ENCODE measurements at regions not wholly inside any gene's neighbourhood (a gene's known extent, or its start where the extent isn't known, plus 50 kb on each side); places are given as distances from the start of the nearest gene placed in this dataset.

DNA sequence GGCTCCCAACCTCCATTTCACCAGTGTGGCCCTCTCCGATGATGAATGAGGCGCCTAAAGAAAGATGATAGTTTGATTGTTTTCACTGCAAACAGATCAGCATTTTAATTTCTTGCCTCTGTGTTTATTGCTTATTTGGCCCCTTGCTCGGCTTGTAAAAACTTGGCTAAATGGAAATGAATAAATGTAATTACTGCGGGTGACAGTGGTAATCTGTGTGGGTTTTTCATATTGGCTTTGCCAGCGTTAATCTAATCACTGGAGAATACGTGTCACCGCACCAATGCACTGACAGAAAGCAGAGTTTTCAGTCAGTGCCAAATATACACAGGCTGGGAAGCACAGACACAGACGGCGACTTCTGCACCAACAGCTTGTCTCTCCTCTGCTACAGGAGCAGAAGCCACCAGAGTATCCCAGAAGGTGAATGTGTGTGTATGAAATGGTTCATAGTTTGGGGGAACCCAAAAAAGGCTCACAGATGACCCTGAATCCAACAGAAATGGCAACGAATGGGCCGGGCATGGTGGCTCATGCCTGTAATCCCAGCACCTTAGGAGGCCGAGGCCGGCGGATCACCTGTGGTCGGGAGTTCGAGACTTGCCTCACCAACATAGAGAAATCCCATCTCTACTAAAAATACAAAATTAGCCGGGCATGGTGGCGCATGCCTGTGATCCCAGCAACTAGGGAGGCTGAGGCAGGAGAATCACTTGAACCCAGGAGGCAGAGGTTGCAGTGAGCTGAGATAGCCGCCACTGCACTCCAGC is 534.0 kb downstream of the PKHD1 start:
- H3K4me3 Mint-ChIP-seq: no peak overlapping the region
- WGBS (ENCODE audit: insufficient coverage): 94% methylated on average over 15 of the region's 19 CpGs

DNA sequence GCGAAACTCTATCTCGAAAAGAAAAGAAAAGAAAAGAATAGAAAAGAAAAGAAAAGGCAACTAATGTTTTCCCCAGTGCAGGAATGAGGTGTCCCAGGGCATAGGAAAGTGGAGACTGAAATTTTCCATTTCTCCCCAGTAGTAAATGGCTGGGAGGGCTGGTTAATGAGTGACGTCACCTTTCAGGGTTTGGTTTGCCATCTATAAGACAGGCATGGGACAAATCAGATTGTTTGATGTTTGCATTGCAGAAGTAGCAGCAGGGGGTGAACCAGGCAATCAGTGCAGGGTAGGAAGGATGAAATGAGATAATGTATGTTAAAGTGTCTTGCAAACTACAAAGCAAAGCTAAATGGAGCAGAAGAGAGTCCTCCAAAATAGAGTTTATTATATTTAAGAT is 533.4 kb downstream of the PKHD1 start:
- POLR2A ChIA-PET: no interaction called here
- ATAC-seq (ENCODE audit: low read depth): no peak
- no peaks in the 10 kb centered on the region for H3K79me2 ChIP-seq (ENCODE audit: control insufficient read depth, insufficient read depth, low read length)
- no peak overlapping the region for H3K4me2 ChIP-seq (replicated peaks; ENCODE audit: low read depth, low read length, poor library complexity, severe bottlenecking)
- no peaks in the 10 kb centered on the region for H3K27me3 Mint-ChIP-seq
- no peak overlapping the region for H2AFZ ChIP-seq (ENCODE audit: insufficient read depth, low read depth, low read length, poor library complexity, severe bottlenecking)
- no peaks in the 10 kb centered on the region for H3K4me1 Mint-ChIP-seq
- H3K4me3 ChIP-seq (ENCODE audit: control extremely low read depth in 1 of 5, extremely low read depth in 1 of 5, insufficient read depth in 1 of 5, low read depth in 2 of 5, low read length in 4 of 5): no peak overlapping the region
- WGBS (ENCODE audit: insufficient coverage): 89% methylated on average over 3 of the region's 3 CpGs
- no peaks in the 10 kb centered on the region for H3K4me1 ChIP-seq (ENCODE audit: control insufficient read depth in 2 of 2, insufficient read depth in 2 of 2, low read length in 2 of 2)
- DNase-seq: no peak
- no peaks in the 10 kb centered on the region for H3K9me3 ChIP-seq (ENCODE audit: control extremely low read depth in 1 of 3, control insufficient read depth in 2 of 3, insufficient read depth in 1 of 3, low read length in 2 of 3)
- no peaks in the 10 kb centered on the region for H3K9me3 Mint-ChIP-seq (ENCODE audit: insufficient read depth)
- H3K4me3 Mint-ChIP-seq: no peak overlapping the region
- no peaks in the 10 kb centered on the region for H3K27me3 ChIP-seq (replicated peaks in 1 of 4; ENCODE audit: control extremely low read depth in 1 of 4, control insufficient read depth in 3 of 4, insufficient read depth in 4 of 4, low read length in 3 of 4)
- H4K20me1 ChIP-seq (ENCODE audit: control insufficient read depth, insufficient read depth, low read length, poor library complexity, severe bottlenecking): no peaks in the 10 kb centered on the region
- no peaks in the 10 kb centered on the region for H3K36me3 ChIP-seq (replicated peaks in 1 of 2; ENCODE audit: control extremely low read depth in 1 of 2, control insufficient read depth in 1 of 2, extremely low read depth in 1 of 2, insufficient read depth in 2 of 2, low read length in 1 of 2)
- intact Hi-C loops (cut with micrococcal nuclease): no loop called here
- CTCF ChIA-PET: no interaction called here
- no peak overlapping the region for H3K27ac ChIP-seq (ENCODE audit: low read length in 2 of 2)
- TF ChIP-seq EZH2 (IDR thresholded peaks at IDR 0.05; ENCODE audit: borderline replicate concordance, insufficient read depth, low read depth, low read length, poor library complexity, severe bottlenecking): no peak
- TF ChIP-seq, protein P1, sequence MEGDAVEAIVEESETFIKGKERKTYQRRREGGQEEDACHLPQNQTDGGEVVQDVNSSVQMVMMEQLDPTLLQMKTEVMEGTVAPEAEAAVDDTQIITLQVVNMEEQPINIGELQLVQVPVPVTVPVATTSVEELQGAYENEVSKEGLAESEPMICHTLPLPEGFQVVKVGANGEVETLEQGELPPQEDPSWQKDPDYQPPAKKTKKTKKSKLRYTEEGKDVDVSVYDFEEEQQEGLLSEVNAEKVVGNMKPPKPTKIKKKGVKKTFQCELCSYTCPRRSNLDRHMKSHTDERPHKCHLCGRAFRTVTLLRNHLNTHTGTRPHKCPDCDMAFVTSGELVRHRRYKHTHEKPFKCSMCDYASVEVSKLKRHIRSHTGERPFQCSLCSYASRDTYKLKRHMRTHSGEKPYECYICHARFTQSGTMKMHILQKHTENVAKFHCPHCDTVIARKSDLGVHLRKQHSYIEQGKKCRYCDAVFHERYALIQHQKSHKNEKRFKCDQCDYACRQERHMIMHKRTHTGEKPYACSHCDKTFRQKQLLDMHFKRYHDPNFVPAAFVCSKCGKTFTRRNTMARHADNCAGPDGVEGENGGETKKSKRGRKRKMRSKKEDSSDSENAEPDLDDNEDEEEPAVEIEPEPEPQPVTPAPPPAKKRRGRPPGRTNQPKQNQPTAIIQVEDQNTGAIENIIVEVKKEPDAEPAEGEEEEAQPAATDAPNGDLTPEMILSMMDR (IDR thresholded peaks at IDR 0.05): no peak
- H3K27ac Mint-ChIP-seq: no peak overlapping the region
- no peak overlapping the region for H3K9ac ChIP-seq (ENCODE audit: low read length)

More for the DNA sequence above, 534.0 kb downstream of the PKHD1 start:
- Histone ChIP-seq H4K20me1 (ENCODE audit: control insufficient read depth, insufficient read depth, low read length, poor library complexity, severe bottlenecking) (no peaks in the 10 kb centered on the region), H2AFZ (ENCODE audit: insufficient read depth, low read depth, low read length, poor library complexity, severe bottlenecking) (no peak overlapping the region), H3K27ac (ENCODE audit: low read length in 2 of 2) (no peak overlapping the region), H3K4me2 (replicated peaks; ENCODE audit: low read depth, low read length, poor library complexity, severe bottlenecking) (no peak overlapping the region), H3K9ac (ENCODE audit: low read length) (no peak overlapping the region), H3K36me3 (replicated peaks in 1 of 2; ENCODE audit: control extremely low read depth in 1 of 2, control insufficient read depth in 1 of 2, extremely low read depth in 1 of 2, insufficient read depth in 2 of 2, low read length in 1 of 2) (no peaks in the 10 kb centered on the region), H3K4me3 (ENCODE audit: control extremely low read depth in 1 of 5, extremely low read depth in 1 of 5, insufficient read depth in 1 of 5, low read depth in 2 of 5, low read length in 4 of 5) (no peak overlapping the region), H3K27me3 (replicated peaks in 1 of 4; ENCODE audit: control extremely low read depth in 1 of 4, control insufficient read depth in 3 of 4, insufficient read depth in 4 of 4, low read length in 3 of 4) (no peaks in the 10 kb centered on the region), H3K9me3 (ENCODE audit: control extremely low read depth in 1 of 3, control insufficient read depth in 2 of 3, insufficient read depth in 1 of 3, low read length in 2 of 3) (no peaks in the 10 kb centered on the region), H3K4me1 (ENCODE audit: control insufficient read depth in 2 of 2, insufficient read depth in 2 of 2, low read length in 2 of 2) (no peaks in the 10 kb centered on the region), H3K79me2 (ENCODE audit: control insufficient read depth, insufficient read depth, low read length) (no peaks in the 10 kb centered on the region)
- ChIA-PET CTCF (no interaction called here), POLR2A (no interaction called here)
- no peak for DNase-seq
- Mint-ChIP-seq H3K4me1 (no peaks in the 10 kb centered on the region), H3K27me3 (no peaks in the 10 kb centered on the region), H3K9me3 (ENCODE audit: insufficient read depth) (no peaks in the 10 kb centered on the region), H3K27ac (no peak overlapping the region)
- intact Hi-C loops (cut with micrococcal nuclease): no loop called here
- TF ChIP-seq, protein P1 (IDR thresholded peaks at IDR 0.05): no peak
- no peak for TF ChIP-seq EZH2 (IDR thresholded peaks at IDR 0.05; ENCODE audit: borderline replicate concordance, insufficient read depth, low read depth, low read length, poor library complexity, severe bottlenecking)
- ATAC-seq (ENCODE audit: low read depth): no peak

Data from B cell (primary cell).